Fibroblast of skin of abdomen (primary cell): ENCODE measurements at regions not wholly inside any gene's neighbourhood (a gene's known extent, or its start where the extent isn't known, plus 50 kb on each side); places are given as distances from the start of the nearest gene placed in this dataset.

Experiments used
- DNase-seq: peaks from one replicate; pipeline ENCODE4 v3.0.0-alpha.2; 2013

- DNase-seq: no peak
Measured at GRCh38 chr9:30943446-30944224, 1440.8 kb upstream of the ACO1 start.

- no peak for DNase-seq
Measured at GRCh38 chr9:30944225-30944569, 1440.2 kb upstream of the ACO1 start.

- no peak for DNase-seq
Measured at GRCh38 chr9:30944741-30945280, 1439.6 kb upstream of the ACO1 start.

GRCh38 chr9:30964332-30964731 lies 1420.1 kb upstream of the ACO1 start:
- DNase-seq: no peak

- DNase-seq: no peak
Measured at GRCh38 chr9:30967476-30967875, 1417.0 kb upstream of the ACO1 start.

GRCh38 chr9:30970186-30970585 lies 1414.3 kb upstream of the ACO1 start:
- DNase-seq: no peak

GRCh38 chr9:30970812-30971211 lies 1413.6 kb upstream of the ACO1 start:
- DNase-seq: no peak

GRCh38 chr9:30972654-30973053 lies 1411.8 kb upstream of the ACO1 start:
- DNase-seq: no peak

GRCh38 chr9:30977965-30978364 lies 1406.5 kb upstream of the ACO1 start:
- DNase-seq: no peak

GRCh38 chr9:30982301-30982700 lies 1402.1 kb upstream of the ACO1 start:
- no peak for DNase-seq

- DNase-seq: no peak
Measured at GRCh38 chr9:30995956-30996738, 1388.3 kb upstream of the ACO1 start.

GRCh38 chr9:30996761-30997160 lies 1387.7 kb upstream of the ACO1 start:
- DNase-seq: no peak

- no peak for DNase-seq
Measured at GRCh38 chr9:30997291-30997690, 1387.2 kb upstream of the ACO1 start.

GRCh38 chr9:31005086-31005665 lies 1379.3 kb upstream of the ACO1 start:
- no peak for DNase-seq

- no peak for DNase-seq
Measured at GRCh38 chr9:31013371-31013770, 1371.1 kb upstream of the ACO1 start.

- no peak for DNase-seq
Measured at GRCh38 chr9:31023847-31024246, 1360.6 kb upstream of the ACO1 start.

GRCh38 chr9:31027678-31028077 lies 1356.8 kb upstream of the ACO1 start:
- no peak for DNase-seq

GRCh38 chr9:31028137-31028536 lies 1356.3 kb upstream of the ACO1 start:
- DNase-seq: no peak

- peak; percentile 68 for DNase-seq
Measured at GRCh38 chr9:31030741-31031202, 1353.7 kb upstream of the ACO1 start.

GRCh38 chr9:31032206-31032605 lies 1352.2 kb upstream of the ACO1 start:
- no peak for DNase-seq

GRCh38 chr9:31034311-31034710 lies 1350.1 kb upstream of the ACO1 start:
- no peak for DNase-seq

GRCh38 chr9:31040564-31040963 lies 1343.9 kb upstream of the ACO1 start:
- DNase-seq: no peak

GRCh38 chr9:31045810-31046209 lies 1338.6 kb upstream of the ACO1 start:
- no peak for DNase-seq
